ENCODE measurements at regions not wholly inside any gene's neighbourhood (a gene's known extent, or its start where the extent isn't known, plus 50 kb on each side); places are given as distances from the start of the nearest gene placed in this dataset.

DNA sequence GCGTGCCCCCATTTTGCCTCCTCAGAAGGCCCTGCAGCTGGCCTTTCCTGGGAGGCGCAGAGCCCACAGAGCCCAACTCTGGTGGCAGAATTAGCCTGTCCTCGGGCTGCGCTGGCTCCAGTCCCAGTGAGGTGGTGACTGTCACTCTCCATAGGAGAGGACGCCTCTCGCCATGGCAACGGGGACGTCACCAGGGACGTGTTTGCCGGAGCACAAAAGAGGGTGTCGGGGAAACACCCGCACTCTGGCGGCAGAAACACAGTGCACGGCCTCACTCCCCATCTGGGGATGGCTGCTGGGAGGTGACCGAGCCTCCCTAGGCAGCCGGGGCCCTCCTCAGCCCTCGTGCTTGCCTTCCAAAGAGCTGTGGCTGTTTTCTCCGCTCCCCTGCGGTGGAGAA is 50.2 kb upstream of the NCOR2 start:
- TF ChIP-seq, protein P1, sequence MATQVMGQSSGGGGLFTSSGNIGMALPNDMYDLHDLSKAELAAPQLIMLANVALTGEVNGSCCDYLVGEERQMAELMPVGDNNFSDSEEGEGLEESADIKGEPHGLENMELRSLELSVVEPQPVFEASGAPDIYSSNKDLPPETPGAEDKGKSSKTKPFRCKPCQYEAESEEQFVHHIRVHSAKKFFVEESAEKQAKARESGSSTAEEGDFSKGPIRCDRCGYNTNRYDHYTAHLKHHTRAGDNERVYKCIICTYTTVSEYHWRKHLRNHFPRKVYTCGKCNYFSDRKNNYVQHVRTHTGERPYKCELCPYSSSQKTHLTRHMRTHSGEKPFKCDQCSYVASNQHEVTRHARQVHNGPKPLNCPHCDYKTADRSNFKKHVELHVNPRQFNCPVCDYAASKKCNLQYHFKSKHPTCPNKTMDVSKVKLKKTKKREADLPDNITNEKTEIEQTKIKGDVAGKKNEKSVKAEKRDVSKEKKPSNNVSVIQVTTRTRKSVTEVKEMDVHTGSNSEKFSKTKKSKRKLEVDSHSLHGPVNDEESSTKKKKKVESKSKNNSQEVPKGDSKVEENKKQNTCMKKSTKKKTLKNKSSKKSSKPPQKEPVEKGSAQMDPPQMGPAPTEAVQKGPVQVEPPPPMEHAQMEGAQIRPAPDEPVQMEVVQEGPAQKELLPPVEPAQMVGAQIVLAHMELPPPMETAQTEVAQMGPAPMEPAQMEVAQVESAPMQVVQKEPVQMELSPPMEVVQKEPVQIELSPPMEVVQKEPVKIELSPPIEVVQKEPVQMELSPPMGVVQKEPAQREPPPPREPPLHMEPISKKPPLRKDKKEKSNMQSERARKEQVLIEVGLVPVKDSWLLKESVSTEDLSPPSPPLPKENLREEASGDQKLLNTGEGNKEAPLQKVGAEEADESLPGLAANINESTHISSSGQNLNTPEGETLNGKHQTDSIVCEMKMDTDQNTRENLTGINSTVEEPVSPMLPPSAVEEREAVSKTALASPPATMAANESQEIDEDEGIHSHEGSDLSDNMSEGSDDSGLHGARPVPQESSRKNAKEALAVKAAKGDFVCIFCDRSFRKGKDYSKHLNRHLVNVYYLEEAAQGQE (IDR thresholded peaks at IDR 0.05; ENCODE audit: insufficient read depth in 1 of 2, low read depth in 2 of 2, low read length in 2 of 2), result no peak
- TF ChIP-seq TAF1 (IDR thresholded peaks at IDR 0.05; ENCODE audit: borderline replicate concordance, insufficient read depth, low read length) (no peak), FOXP2 (optimal IDR thresholded peaks at IDR 0.05; ENCODE audit: borderline replicate concordance, extremely low read depth, extremely low read length, insufficient read depth) (no peak), POLR2AphosphoS5 (IDR thresholded peaks at IDR 0.05; ENCODE audit: low read depth, low read length) (no peak)
